ENCODE measurements at regions not wholly inside any gene's neighbourhood (a gene's known extent, or its start where the extent isn't known, plus 50 kb on each side); places are given as distances from the start of the nearest gene placed in this dataset.
"Not testable (repeated sequence)": the region's sequence is repeated elsewhere in the genome, so short reads cannot be mapped to it uniquely, and the experiment has no call there.

DNA sequence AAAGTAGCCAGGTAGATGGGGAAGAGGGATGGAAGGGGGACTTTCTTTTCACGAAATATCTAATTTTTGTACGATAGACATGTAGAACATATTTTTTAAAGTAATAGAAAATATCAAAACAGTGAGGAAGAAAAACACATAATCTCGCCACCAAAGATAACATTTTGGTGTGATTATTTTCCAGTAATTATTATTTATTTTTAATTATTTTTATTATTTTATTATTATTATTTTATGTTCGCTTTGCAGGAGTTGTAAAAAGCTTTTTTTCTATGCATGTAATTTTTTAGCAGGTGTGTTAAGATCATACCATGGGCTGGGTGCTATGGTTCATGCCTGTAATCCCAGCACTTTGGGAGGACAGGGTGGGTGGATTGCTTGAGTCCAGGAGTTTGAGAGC is 85.6 kb upstream of the CCND2 start:
- Mint-ChIP-seq H3K27ac (no peak overlapping the region), H3K4me1 (peaks cover 16% of the 10 kb centered on the region), H3K36me3 (no peaks in the 10 kb centered on the region), H3K4me3 (no peak overlapping the region), H3K9me3 (peaks cover 0 to 2% (median 0%) of the 10 kb centered on the region in 7 donors), H3K27me3 (ENCODE audit: low read depth in 3 of 3) (peaks cover 0 to 4% (median 1%) of the 10 kb centered on the region in 3 donors)
- no peaks in the 10 kb centered on the region for H3K79me2 ChIP-seq (ENCODE audit: insufficient read depth, low read length)
- intact Hi-C loops (cut with micrococcal nuclease) = no loop called here
- H3K27ac ChIP-seq (ENCODE audit: low read depth in 1 of 2, low read length in 2 of 2) = no peak overlapping the region
- H3K9ac ChIP-seq (ENCODE audit: insufficient read depth, low read length, poor library complexity, severe bottlenecking) = no peak overlapping the region
- H3K4me2 ChIP-seq (replicated peaks; ENCODE audit: extremely low read depth, low read length, poor library complexity, severe bottlenecking) = no peak overlapping the region
- peaks cover 12 to 16% of the 10 kb centered on the region in 2 donors for H3K4me1 ChIP-seq (ENCODE audit: control insufficient read depth in 1 of 2, insufficient read depth in 2 of 2, low read length in 2 of 2)
- H4K20me1 ChIP-seq (ENCODE audit: insufficient read depth, low read length) = no peaks in the 10 kb centered on the region
- no peak overlapping the region for H2AFZ ChIP-seq (ENCODE audit: insufficient read depth, low read depth, low read length, poor library complexity, severe bottlenecking)
- WGBS (ENCODE audit: insufficient coverage) = no CpG with 5 or more reads among the region's 4 CpGs
- no peak overlapping the region for H3K4me3 ChIP-seq (replicated peaks in 1 of 3; ENCODE audit: low read depth in 2 of 3, low read length in 3 of 3)
- no peak for DNase-seq
- H3K9me3 ChIP-seq (replicated peaks in 1 of 2; ENCODE audit: control insufficient read depth in 1 of 2, insufficient read depth in 1 of 2, low read length in 2 of 2) = no peaks in the 10 kb centered on the region
- TF ChIP-seq, protein P1, sequence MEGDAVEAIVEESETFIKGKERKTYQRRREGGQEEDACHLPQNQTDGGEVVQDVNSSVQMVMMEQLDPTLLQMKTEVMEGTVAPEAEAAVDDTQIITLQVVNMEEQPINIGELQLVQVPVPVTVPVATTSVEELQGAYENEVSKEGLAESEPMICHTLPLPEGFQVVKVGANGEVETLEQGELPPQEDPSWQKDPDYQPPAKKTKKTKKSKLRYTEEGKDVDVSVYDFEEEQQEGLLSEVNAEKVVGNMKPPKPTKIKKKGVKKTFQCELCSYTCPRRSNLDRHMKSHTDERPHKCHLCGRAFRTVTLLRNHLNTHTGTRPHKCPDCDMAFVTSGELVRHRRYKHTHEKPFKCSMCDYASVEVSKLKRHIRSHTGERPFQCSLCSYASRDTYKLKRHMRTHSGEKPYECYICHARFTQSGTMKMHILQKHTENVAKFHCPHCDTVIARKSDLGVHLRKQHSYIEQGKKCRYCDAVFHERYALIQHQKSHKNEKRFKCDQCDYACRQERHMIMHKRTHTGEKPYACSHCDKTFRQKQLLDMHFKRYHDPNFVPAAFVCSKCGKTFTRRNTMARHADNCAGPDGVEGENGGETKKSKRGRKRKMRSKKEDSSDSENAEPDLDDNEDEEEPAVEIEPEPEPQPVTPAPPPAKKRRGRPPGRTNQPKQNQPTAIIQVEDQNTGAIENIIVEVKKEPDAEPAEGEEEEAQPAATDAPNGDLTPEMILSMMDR (IDR thresholded peaks at IDR 0.05) = no peak
- H3K36me3 ChIP-seq (replicated peaks in 1 of 2; ENCODE audit: control insufficient read depth in 1 of 2, insufficient read depth in 2 of 2, low read length in 2 of 2) = no peaks in the 10 kb centered on the region
- H3K27me3 ChIP-seq (ENCODE audit: control insufficient read depth in 2 of 2, insufficient read depth in 2 of 2, low read length in 2 of 2) = no peaks in the 10 kb centered on the region

DNA sequence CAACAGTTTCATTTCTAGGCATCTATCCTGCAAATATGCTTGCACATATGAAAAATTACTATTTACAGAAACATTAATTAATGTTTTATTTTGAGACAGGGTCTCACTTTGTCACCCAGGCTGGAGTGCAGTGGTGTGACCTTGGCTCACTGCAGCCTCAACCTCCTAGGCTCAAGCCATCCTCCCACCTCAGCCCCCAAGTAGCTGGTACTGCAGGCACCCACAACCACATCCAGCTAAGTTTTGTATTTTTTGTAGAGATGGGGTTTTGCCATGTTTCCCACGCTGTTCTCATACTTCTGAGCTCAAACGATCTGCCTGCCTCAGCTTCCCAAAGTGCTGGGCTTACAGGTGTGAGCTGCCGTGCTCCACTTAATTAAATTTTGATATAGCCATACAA is 86.2 kb upstream of the CCND2 start:
- H3K9ac ChIP-seq (ENCODE audit: insufficient read depth, low read length, poor library complexity, severe bottlenecking); H3K4me2 ChIP-seq (replicated peaks; ENCODE audit: extremely low read depth, low read length, poor library complexity, severe bottlenecking); H3K79me2 ChIP-seq (ENCODE audit: insufficient read depth, low read length); DNase-seq; H3K27me3 Mint-ChIP-seq (ENCODE audit: low read depth in 3 of 3); H3K9me3 ChIP-seq (replicated peaks in 1 of 2; ENCODE audit: control insufficient read depth in 1 of 2, insufficient read depth in 1 of 2, low read length in 2 of 2); H3K36me3 ChIP-seq (replicated peaks in 1 of 2; ENCODE audit: control insufficient read depth in 1 of 2, insufficient read depth in 2 of 2, low read length in 2 of 2); H3K4me3 Mint-ChIP-seq; H3K9me3 Mint-ChIP-seq; H3K27ac ChIP-seq (ENCODE audit: low read depth in 1 of 2, low read length in 2 of 2); H3K27me3 ChIP-seq (ENCODE audit: control insufficient read depth in 2 of 2, insufficient read depth in 2 of 2, low read length in 2 of 2); H4K20me1 ChIP-seq (ENCODE audit: insufficient read depth, low read length); H3K27ac Mint-ChIP-seq; H3K4me3 ChIP-seq (replicated peaks in 1 of 3; ENCODE audit: low read depth in 2 of 3, low read length in 3 of 3); H2AFZ ChIP-seq (ENCODE audit: insufficient read depth, low read depth, low read length, poor library complexity, severe bottlenecking); intact Hi-C loops (cut with micrococcal nuclease); H3K36me3 Mint-ChIP-seq: not testable (repeated sequence)
- peaks cover 12 to 16% of the 10 kb centered on the region in 2 donors for H3K4me1 ChIP-seq (ENCODE audit: control insufficient read depth in 1 of 2, insufficient read depth in 2 of 2, low read length in 2 of 2)
- no CpG with 5 or more reads among the region's 3 CpGs for whole genome bisulfite sequencing (ENCODE audit: insufficient coverage)
- H3K4me1 Mint-ChIP-seq = peaks cover 16% of the 10 kb centered on the region
